ENCODE measurements at regions not wholly inside any gene's neighbourhood (a gene's known extent, or its start where the extent isn't known, plus 50 kb on each side); places are given as distances from the start of the nearest gene placed in this dataset.

DNA sequence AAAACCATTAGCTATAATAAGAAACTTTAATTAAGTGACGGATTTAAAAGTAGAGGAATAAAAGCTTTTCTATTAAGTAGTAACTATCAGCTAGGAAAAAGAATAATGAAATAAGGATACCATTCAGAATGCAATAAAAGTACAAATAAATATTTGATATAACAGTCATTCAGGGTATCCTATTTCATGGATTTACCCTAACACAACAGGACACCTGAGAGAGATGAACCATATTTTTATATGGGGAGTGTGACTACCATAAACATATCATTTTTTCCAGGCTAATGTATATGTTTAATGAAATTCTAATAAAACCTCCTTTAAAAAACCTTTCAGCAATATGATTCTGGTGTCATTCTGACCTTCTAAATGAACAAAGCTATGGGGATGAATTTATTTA lies 393.8 kb downstream of the SNAPC1 start:
- TF ChIP-seq FOXM1 (IDR thresholded peaks at IDR 0.05; ENCODE audit: borderline replicate concordance) (no peak), TARDBP (IDR thresholded peaks at IDR 0.05) (no peak), BHLHE40 (IDR thresholded peaks at IDR 0.05; ENCODE audit: borderline replicate concordance) (no peak), ELF4 (IDR thresholded peaks at IDR 0.05) (no peak)

Data from HEK293T (cell line).